ENCODE measurements at regions not wholly inside any gene's neighbourhood (a gene's known extent, or its start where the extent isn't known, plus 50 kb on each side); places are given as distances from the start of the nearest gene placed in this dataset.
"Not testable (repeated sequence)": the region's sequence is repeated elsewhere in the genome, so short reads cannot be mapped to it uniquely, and the experiment has no call there.

GRCh38 chr10:42991442-42992098 lies 85.3 kb upstream of the RET start:
- no peaks in the 10 kb centered on the region for H3K27me3 ChIP-seq
- no peaks in the 10 kb centered on the region for H3K9me3 ChIP-seq
- H3K36me3 ChIP-seq, result no peaks in the 10 kb centered on the region

GRCh38 chr10:42992156-42992956 lies 84.5 kb upstream of the RET start:
- Histone ChIP-seq H3K4me3 (ENCODE audit: low read depth, low read length) (no peak overlapping the region), H3K36me3 (no peaks in the 10 kb centered on the region), H3K9me3 (no peaks in the 10 kb centered on the region), H3K4me1 (peaks cover 37% of the 10 kb centered on the region), H3K27me3 (no peaks in the 10 kb centered on the region)
- no peak for TF ChIP-seq CTCF (IDR thresholded peaks at IDR 0.05; ENCODE audit: low read depth, low read length)
- no peak for DNase-seq

More at GRCh38 chr10:42991442-42992098, 85.3 kb upstream of the RET start:
- Histone ChIP-seq H3K4me3 (ENCODE audit: low read depth, low read length) (no peak overlapping the region), H3K4me1 (peaks cover 34% of the 10 kb centered on the region)
- peak; percentile 90 for DNase-seq
- no peak for TF ChIP-seq CTCF (IDR thresholded peaks at IDR 0.05; ENCODE audit: low read depth, low read length)

GRCh38 chr10:42992957-42993390 lies 83.9 kb upstream of the RET start:
- TF ChIP-seq CTCF (IDR thresholded peaks at IDR 0.05; ENCODE audit: low read depth, low read length), result no peak
- H3K9me3 ChIP-seq, result no peaks in the 10 kb centered on the region
- no peaks in the 10 kb centered on the region for H3K36me3 ChIP-seq
- no peak overlapping the region for H3K4me3 ChIP-seq (ENCODE audit: low read depth, low read length)
- DNase-seq, result no peak
- peaks cover 42% of the 10 kb centered on the region for H3K4me1 ChIP-seq
- H3K27me3 ChIP-seq, result no peaks in the 10 kb centered on the region

GRCh38 chr10:42994909-42995308 lies 82.0 kb upstream of the RET start:
- DNase-seq, H3K36me3 ChIP-seq: not testable (repeated sequence)

GRCh38 chr10:42995537-42995936 lies 81.3 kb upstream of the RET start:
- TF ChIP-seq CTCF (IDR thresholded peaks at IDR 0.05; ENCODE audit: low read depth, low read length), result no peak
- no peak for DNase-seq

More at GRCh38 chr10:42994909-42995308, 82.0 kb upstream of the RET start:
- H3K9me3 ChIP-seq; H3K27me3 ChIP-seq; H3K4me3 ChIP-seq (ENCODE audit: low read depth, low read length): not testable (repeated sequence)
- H3K4me1 ChIP-seq, result peaks cover 42% of the 10 kb centered on the region

GRCh38 chr10:42996588-42996987 lies 80.3 kb upstream of the RET start:
- no peak for DNase-seq

More at GRCh38 chr10:42995537-42995936, 81.3 kb upstream of the RET start:
- Histone ChIP-seq H3K36me3 (no peaks in the 10 kb centered on the region), H3K4me1 (peaks cover 36% of the 10 kb centered on the region), H3K27me3 (no peaks in the 10 kb centered on the region), H3K9me3 (no peaks in the 10 kb centered on the region), H3K4me3 (ENCODE audit: low read depth, low read length) (no peak overlapping the region)

More at GRCh38 chr10:42996588-42996987, 80.3 kb upstream of the RET start:
- Histone ChIP-seq H3K36me3 (no peaks in the 10 kb centered on the region), H3K27me3 (no peaks in the 10 kb centered on the region), H3K4me3 (ENCODE audit: low read depth, low read length) (no peak overlapping the region), H3K4me1 (peaks cover 29% of the 10 kb centered on the region), H3K9me3 (no peaks in the 10 kb centered on the region)
- TF ChIP-seq CTCF (IDR thresholded peaks at IDR 0.05; ENCODE audit: low read depth, low read length), result no peak

Data from BE2C (cell line).